ENCODE measurements at regions not wholly inside any gene's neighbourhood (a gene's known extent, or its start where the extent isn't known, plus 50 kb on each side); places are given as distances from the start of the nearest gene placed in this dataset.

DNA sequence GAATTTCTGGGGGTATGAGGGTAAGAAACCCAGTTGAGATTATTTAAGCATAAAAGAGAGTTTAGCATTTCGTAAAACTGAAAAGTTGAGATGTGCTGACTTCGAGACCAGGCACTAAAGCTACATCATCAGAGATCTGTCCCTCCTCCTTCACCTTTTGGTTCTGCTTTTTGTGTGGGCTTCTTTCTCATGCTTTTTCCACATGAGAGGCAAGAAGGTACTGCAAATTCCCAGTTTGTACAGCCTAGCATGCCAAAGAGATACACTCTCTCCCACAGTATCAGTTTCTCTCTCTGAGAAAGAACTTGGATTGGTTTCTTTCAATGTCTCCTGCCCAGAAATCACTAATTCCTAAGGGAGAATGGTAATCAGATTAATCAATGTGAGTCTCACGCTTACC lies 584.7 kb downstream of the SEMA5A start:
- Histone ChIP-seq H2AFZ (ENCODE audit: low read length) (no peak overlapping the region; the same call in 1 of the 2 replicates), H2AK5ac (ENCODE audit: low read depth, low read length) (no peak overlapping the region), H2BK5ac (ENCODE audit: low read depth, low read length) (no peak overlapping the region), H4K91ac (replicated peaks; ENCODE audit: insufficient read length, low read length) (no peak overlapping the region), H2BK120ac (replicated peaks; ENCODE audit: low read depth, low read length) (no peak overlapping the region), H3K56ac (replicated peaks; ENCODE audit: insufficient read length, low read depth, low read length) (no peak overlapping the region), H3K4ac (replicated peaks; ENCODE audit: insufficient read length, low read depth, low read length) (no peak overlapping the region), H3K9me3 (ENCODE audit: insufficient read depth in 2 of 2, low read depth in 1 of 2, low read length in 1 of 2) (no peaks in the 10 kb centered on the region), H4K8ac (ENCODE audit: extremely low read depth, insufficient read depth, low read length) (no peak overlapping the region), H3K4me2 (ENCODE audit: insufficient read depth in 1 of 2, low read depth in 2 of 2, low read length in 2 of 2) (no peak overlapping the region), H3K9ac (replicated peaks in 1 of 4; ENCODE audit: extremely low read depth in 1 of 4, low read depth in 3 of 4, low read length in 3 of 4) (no peak overlapping the region), H3K4me1 (replicated peaks in 1 of 4; ENCODE audit: control insufficient read depth in 3 of 4, insufficient read depth in 4 of 4, low read length in 3 of 4) (no peaks in the 10 kb centered on the region), H3K79me2 (ENCODE audit: control insufficient read depth in 1 of 2, insufficient read depth in 2 of 2, low read length in 2 of 2) (no peaks in the 10 kb centered on the region), H3K36me3 (ENCODE audit: control insufficient read depth in 2 of 4, insufficient read depth in 4 of 4, low read length in 3 of 4) (no peaks in the 10 kb centered on the region), H3K27me3 (replicated peaks in 1 of 4; ENCODE audit: control insufficient read depth in 3 of 4, extremely low read depth in 1 of 4, insufficient read depth in 3 of 4, low read length in 3 of 4) (no peaks in the 10 kb centered on the region), H4K20me1 (replicated peaks in 1 of 2; ENCODE audit: control insufficient read depth in 1 of 2, insufficient read depth in 2 of 2, low read length in 2 of 2) (no peaks in the 10 kb centered on the region), H3K27ac (ENCODE audit: low read depth, low read length) (no peak overlapping the region), H3K14ac (ENCODE audit: insufficient read length) (no peak overlapping the region), H3K23me2 (ENCODE audit: low read depth, low read length) (no peaks in the 10 kb centered on the region), H3K79me1 (ENCODE audit: low read depth, low read length) (no peaks in the 10 kb centered on the region), H3K23ac (ENCODE audit: insufficient read length) (no peak overlapping the region), H4K5ac (ENCODE audit: insufficient read length, low read depth, low read length) (no peak overlapping the region), H2BK15ac (ENCODE audit: low read length) (no peak overlapping the region), H3K4me3 (ENCODE audit: extremely low read depth in 1 of 4, insufficient read depth in 2 of 4, low read depth in 3 of 4, low read length in 4 of 4) (no peak overlapping the region), H2BK20ac (ENCODE audit: low read length) (no peak overlapping the region), H3K18ac (ENCODE audit: extremely low read depth, low read length) (no peak overlapping the region), H2BK12ac (ENCODE audit: low read depth, low read length) (no peak overlapping the region)
- no peak for FAIRE-seq
- DNase-seq (ENCODE audit: low read depth in 1 of 2, low spot score in 2 of 2): no peak
- CTCF ChIA-PET (ENCODE audit: partially characterized antibody): interaction anchor here (0.7 to 1.9 kb wide), 3 partner anchors 23 to 53 kb away, joined by 3 to 5 read pairs (median 3); no protein-coding TSS in a partner anchor
- TF ChIP-seq RBBP5 (IDR thresholded peaks at IDR 0.05; ENCODE audit: borderline replicate concordance, low read depth, low read length): no peak
- no peak for TF ChIP-seq CREB1 (IDR thresholded peaks at IDR 0.05)
- TF ChIP-seq SIN3A (conservative IDR thresholded peaks at IDR 0.05 in 1 of 2, IDR thresholded peaks at IDR 0.05 in 1 of 2; ENCODE audit: low read depth in 1 of 2, low read length in 2 of 2): no peak
- TF ChIP-seq SP2 (IDR thresholded peaks at IDR 0.05; ENCODE audit: low read length): no peak
- no peak for TF ChIP-seq SP4 (IDR thresholded peaks at IDR 0.05; ENCODE audit: low read length)
- TF ChIP-seq CTBP2 (IDR thresholded peaks at IDR 0.05; ENCODE audit: borderline replicate concordance, insufficient read depth, insufficient read length, low read length): no peak
- POLR2A ChIA-PET (ENCODE audit: partially characterized antibody): no interaction called here
- WGBS, 2 experiments (ENCODE audit: extremely low coverage in 1 of 2, insufficient coverage in 1 of 2, insufficient read length in 1 of 2, insufficient replicate concordance in 2 of 2, low coverage in 1 of 2, low lambda C conversion rate in 2 of 2, missing lambda C conversion rate in 1 of 2): 88% methylated on average over 3 of the region's 3 CpGs; no CpG with 5 or more reads in 1 of the 2 experiments

Data from H1 (cell line).